NCI-H82 (cell line): ENCODE measurements at regions not wholly inside any gene's neighbourhood (a gene's known extent, or its start where the extent isn't known, plus 50 kb on each side); places are given as distances from the start of the nearest gene placed in this dataset.
"Not testable (repeated sequence)": the region's sequence is repeated elsewhere in the genome, so short reads cannot be mapped to it uniquely, and the experiment has no call there.

Experiments
- DNase-seq: peaks from one replicate; lab custom pipeline; 2025; lab: John Stamatoyannopoulos, UW

DNA sequence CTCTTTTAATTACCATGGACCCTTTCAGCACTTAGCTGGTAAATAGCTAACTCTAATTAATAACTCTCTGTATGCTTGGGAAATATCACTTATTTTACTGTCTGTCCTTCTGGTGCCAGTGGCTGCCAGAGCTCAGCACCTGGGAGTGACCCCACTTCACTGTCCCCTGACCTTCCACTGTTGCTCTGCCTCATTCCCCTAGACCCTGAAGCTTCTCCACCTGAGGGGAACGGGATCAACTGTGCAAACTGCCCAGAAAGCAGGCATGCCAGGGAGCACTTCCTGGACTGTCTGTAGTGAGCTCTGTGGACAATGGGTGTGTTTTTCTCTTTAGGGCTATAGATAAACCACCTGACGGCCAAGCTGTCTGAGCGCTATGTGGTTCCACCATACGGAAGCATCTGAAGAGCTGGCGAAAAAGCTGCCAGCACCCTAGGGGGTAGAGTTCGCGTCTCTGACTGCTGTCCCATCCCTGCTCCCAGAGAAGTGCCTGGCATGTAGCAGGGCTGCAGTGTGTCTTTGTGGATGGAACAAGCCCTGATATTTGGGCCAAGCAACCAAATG lies 106.3 kb upstream of the FOXA2 start:
- DNase-seq = no peak

DNA sequence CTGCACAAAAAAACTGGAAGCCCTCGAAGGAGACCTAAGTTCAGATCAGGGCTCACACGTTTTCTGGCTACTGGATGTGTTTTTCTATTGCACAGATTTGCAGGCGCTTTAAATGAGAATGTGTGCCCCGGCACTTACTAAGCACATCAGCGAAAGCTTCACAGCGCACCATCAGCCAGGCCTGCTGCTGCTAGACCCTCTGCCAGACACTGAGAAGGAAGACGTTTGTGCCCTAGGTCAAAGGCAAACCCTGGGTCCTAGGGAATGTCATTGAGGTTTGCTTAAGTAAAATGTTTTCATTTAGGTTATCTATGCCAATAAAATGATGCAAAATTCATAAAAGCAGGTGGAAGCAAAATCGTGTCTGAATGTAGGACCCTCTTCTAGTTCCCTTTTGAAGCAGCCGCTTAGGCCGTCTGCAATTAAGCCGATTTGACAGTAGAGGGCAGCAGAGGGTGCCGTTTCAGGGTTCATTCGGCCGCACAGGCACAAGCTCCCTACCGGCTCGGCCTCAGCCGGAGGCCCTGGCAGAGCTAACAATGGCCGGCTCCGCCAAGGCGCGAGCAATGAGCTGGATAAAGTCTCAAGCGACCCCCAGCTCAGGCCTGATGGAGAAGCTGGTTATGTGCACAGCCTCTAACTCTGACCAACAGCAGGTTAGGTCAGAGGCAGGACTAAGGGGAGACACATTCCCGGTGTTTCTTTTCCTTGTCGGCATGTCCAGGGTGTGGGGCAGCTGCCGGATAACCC lies 107.2 kb upstream of the FOXA2 start:
- DNase-seq = peak; percentile 81

DNA sequence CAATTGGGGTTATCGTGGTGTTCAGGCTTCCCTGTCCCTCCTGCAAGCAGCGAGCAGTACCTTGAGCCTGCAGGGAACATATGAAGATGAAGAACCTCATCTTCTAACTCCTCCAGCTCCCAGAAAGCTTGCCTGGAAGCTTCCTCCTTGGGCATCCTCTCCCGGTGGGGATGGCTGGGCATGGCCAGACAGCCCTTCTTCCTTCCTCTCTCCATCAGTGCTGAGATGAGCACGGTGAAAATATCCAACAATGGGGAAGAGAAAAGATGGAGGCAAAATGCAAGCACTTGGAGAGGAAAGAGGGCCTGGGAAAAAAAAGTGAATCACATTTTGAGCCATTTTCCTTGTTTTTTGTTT lies 107.7 kb upstream of the FOXA2 start:
- no peak for DNase-seq

DNA sequence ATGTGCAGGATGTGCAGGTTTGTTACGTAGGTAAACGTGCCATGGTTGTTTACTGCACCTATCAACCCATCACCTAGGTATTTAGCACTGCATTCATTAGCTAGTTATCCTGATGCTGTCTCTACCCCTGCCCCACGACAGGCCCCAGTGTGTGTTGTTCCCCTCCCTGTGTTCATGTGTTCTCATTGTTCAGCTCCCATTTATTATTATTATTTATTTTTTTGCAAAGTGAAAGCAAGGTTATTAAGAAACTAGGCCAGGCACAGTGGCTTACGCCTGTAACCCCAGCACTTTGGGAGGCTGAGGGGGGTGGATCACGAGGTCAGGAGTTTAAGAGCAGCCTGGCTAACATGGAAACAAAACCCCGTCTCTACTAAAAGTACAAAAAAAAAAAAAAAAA lies 108.2 kb upstream of the FOXA2 start:
- not testable (repeated sequence) for DNase-seq

DNA sequence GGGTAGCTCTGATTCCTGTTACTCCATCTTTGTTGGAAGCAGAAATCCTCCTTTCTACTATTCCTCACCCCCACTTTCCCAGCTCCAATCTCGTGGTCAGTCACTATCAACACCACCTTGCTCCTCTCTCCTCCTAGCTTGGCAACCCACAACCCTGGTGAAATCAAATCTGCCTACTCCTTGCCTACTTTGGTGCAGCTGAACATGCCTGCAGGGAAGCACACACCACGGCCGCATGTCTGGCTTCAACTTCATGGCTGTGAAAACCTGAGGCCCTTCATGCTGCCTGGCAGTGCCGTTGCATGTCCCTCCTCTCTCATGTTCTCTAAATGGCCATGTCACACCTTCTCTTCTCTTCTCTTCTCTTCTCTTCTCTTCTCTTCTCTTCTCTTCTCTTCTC lies 112.4 kb upstream of the FOXA2 start:
- DNase-seq = no peak

DNA sequence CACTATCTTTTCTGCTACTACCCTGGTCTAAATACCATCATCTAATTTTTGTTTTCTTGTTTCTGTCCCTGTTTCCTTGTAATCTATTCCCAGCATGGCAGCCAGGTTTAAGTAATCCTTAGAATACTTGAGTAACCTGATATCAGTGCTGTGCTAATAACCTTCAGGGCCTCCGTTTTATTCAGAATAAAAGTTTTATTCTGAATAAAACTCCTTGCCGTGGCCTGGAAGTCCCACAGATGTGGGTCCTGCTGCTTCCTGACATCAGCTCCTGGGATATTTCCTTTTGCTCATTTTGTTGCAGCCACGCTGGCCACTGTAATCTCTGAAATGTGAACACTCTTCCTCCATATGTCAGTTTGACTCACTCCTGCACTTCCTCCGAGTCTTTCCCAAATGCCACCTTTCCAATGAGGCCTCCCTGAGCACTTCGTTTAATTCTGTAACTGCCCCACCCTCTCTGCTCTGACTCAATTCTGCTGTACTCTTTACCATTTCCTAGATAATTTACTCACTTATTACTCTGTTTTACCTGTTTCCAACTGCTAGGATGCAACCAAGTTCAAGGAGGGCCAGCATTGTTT lies 114.0 kb upstream of the FOXA2 start:
- no peak for DNase-seq

DNA sequence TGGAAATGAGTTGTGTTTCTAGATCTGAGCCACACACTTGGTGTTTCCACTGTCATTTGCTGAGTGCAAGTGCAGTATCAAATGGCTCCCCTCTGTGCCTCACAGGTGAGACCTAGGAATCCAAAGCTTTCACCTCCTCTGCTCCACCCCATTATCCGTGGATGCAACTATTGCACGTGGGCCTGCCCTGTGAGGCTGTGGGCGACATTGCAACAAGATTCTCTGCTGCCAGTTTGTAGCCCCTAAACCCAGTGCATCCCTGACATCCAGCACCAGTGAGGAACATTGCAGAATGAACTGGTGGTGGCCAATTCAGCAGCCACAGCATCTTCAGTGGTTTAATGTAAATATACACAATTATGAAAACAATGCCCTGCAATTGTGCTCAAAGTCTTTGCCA lies 115.0 kb upstream of the FOXA2 start:
- DNase-seq = no peak

DNA sequence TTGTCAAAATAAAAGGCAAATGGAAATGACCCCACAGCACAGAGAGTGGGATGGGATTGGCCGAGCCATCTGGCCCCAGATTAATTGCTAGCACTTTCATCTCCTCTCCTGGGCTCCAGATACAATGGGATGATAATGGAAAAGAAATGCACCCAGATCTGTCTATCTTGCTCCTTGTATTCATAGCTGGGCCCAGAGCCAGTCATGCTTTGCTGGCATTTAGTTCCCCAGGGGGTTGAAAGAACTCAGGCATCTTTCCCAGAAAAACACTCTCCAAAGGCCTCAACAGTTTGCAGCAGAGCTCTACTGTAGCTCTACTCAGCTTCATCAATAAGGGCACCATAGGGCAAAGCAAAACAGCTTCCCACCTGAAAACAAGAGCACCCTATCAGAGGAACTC lies 116.0 kb upstream of the FOXA2 start:
- peak; percentile 2 for DNase-seq

DNA sequence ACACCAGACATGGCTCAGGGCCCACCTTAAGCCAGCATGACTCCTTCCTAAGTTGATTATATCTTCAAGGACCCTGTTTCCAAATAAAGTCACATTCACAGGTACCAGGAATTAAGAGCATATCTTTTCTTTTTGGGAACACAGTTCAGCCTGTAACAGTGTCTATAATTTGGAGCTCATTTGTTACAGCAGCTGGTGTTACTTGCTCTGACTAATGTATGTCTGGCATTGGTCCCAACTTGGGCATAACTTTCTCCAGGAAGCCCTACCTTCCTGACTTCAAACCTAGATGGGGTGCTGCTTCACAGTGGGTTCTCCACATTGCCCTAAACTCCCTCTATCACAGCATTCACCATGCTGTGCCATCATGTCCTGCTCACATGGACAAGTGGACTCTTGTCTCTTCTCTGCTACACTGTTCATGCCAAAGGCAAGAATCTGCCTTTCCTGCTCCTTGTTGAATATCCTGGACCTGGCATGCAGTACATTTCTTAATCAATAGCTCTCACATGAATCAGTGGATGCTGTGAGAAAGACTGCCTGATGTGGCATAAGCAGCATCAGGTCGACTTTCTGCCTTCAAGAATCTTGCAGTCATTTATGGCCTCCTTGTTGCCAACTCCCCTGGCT lies 117.4 kb upstream of the FOXA2 start:
- DNase-seq = no peak

DNA sequence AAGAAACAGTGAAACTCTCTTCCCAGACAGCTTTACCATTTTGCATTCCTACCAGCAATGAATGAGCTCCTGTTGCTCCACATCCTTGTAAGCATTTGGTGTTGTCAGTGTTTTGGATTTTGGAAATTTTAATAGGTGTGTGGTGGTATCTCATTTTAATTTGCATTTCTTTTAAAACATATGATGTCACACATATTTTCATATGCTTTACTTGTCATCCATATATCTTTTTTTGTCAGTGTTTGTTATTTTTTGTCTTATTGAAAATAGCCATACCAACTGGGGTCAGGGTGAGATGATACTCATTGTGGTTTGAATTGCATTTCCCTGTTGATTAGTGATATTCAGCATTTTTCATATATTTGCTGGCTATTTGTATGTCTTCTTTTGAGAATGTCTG lies 119.5 kb upstream of the FOXA2 start:
- no peak for DNase-seq

DNA sequence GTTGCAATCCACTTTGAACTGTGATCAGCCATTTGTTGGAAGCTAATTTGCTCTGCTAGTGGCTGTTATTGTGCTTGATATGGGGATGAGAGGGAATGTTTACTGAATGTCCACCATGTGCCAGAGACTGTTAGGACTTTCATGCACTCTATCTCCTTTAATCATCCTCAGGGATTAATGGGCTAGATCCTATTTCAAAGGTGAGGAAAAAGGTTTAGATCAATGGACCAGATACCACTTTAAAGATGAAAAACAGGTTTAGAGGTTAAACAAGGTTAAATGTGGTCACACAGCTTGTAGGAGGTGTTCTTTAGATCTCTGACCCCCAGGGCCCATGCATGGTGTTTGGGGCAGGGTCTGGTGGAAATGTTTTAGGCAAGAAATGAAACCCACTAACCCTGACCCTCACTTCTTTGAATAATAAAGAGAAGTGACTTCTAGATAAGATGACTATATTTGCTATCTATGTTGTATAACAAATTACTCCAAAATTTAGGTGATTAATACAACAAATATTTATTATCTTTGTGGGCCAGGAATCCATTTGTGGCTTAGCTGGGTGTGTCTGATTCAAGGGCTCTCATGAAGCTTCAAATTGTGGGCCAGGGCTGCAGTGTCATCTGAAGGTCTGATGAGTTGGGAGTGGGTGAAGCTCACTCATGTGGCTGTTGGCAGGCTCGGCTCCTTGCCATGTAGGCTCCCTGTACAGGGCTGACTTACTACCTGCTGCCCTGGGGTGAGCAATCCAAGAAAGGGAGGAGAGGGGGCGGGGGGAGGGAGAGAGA lies 127.8 kb upstream of the FOXA2 start:
- DNase-seq = no peak

DNA sequence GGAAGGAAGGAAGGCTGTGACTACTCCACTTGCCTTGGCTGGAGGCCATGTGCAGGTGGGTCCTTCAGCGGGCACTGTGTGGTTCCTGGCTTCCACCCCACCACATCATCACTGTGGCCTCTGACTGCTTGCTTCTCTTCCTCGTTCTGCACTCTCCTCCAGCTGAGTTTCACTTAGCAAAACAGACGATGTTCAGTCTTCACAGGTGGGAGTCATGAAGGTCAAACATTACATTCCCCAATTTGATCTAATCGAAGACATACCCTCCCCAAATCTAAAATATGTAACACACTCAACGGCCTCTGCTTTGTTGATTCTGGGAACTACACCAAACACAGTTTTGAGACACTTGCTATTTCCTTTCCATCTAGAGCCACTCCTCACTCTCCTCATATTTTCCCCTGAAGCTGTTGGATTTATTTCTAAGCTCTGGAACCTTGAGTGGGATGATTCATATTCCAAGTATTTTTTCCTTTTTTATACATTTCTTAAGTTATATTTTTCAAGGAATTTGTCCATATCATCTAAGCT lies 132.5 kb upstream of the FOXA2 start:
- DNase-seq = no peak

DNA sequence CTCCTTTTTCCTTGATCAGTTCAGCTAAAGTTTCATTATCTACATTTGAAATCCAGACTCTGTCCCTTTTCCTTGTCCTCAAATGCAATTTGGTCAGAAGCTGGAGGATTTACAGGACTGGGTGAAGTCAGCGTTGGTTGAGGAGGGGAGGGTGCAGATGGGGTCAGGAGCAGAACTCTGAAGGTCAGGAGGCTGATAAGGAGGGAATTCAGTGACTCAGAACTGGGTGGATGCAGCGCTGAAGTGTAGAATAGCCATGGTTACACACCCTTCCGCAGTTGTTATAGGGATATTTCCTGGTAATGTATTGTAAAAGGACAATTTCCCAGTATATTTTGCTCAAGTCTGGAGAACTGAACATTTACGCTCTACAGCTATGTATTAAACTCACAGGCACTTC lies 133.1 kb upstream of the FOXA2 start:
- DNase-seq = no peak

DNA sequence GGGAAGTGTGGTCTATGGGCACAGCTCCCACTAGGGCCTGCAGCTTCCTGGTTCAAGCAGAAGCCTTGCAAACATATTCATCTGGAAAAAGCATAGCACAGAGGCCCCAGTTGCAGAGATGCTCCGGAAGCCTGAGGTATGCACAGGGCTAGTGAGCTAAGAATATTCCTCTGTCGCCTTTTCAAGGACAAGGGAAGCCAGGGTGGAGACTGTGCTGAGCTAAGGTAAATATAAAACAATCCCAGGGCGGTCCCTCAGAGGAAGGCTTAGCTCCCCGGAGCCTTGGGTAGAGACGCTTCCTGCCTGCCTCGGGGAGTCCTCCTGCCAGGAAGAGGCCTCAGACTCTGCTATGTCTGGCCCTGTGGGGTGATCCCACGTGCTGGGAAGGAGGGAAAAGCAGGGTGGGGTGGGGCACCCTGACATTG lies 134.8 kb upstream of the FOXA2 start:
- no peak for DNase-seq

DNA sequence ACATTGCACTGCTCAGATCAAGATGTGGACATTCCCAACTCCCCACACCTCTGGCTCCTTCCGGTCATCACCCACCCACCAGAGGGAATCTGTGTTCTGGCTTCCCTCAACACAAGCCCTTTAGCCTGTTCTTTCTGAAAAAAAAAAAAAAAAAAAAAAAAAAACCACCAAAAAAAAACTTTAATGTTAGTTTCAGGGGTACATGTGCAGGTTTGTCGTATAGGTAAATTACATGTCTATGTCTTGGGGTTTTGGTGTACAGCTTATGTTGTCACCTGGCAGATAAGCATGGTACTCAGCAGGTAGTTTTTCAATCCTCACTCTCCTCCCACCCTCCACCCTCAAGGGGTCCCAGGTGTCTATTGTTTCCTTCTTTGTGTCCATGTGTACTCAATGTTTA lies 135.8 kb upstream of the FOXA2 start:
- no peak for DNase-seq

DNA sequence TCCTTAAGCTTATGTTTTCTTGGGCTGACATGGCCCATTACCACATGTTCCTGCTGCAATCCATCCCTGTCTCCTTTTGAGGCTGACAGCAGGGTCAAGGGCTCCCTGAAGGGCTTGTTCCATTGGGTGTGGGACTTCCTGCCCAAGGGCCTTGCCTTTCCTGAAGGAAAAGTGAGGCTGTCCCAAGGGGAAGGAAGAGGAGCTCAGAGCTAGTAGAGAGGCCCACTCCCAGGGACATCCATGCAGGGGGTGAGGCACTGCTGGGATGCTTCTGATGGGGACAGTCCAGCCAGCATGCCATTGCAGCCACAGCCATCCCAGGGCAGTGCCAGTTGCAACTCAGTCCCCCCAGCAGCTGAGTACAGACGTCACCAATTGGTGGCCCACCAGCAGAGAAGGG lies 138.4 kb upstream of the FOXA2 start:
- no peak for DNase-seq

DNA sequence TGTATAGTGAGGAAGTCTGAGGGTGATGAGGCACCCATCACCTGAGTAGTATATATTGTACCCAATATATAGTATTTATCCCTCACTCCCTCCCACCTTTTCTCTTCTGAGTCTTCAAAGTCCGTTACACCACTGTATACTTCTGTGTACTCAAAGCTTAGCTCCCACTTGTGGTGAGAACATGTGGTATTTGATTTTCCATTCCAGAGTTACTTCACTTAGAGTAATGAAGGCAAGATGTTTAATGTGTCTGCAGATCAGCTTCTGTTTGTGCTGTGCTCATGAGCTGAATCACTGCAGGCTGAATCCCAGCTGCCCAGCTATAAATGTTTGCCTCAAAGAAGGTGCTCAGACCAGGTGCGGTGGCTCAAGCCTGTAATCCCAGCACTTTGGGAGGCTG lies 139.3 kb upstream of the FOXA2 start:
- DNase-seq = no peak

DNA sequence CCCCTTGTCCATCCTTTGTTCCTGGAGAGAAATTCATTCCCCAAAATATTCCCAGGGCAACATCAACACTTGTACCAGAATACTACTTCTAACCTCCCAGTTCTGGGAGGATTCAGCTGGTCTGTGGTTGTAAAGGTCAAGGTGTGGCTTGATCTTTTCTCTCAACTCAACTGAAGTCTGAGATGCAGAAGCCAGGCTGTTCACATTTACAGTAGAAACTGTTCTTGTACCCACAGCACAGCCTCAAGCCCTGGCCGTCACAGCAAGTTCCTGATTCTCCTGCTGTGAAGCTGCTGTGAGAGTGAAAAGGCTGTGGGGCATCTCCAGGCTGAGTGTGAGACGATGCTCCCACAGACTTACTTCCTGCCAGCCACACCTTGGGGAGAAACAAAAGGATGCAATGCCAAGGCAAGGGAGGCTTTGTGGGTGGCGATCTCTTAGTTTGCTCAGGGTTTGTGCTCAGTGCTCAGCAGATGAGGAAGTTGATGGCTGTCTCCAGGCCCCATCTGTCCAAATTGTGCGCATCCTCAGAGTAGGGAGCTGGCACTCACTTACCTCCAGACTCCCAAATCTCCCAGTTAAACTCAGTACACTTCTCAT lies 143.9 kb upstream of the FOXA2 start:
- DNase-seq = no peak

DNA sequence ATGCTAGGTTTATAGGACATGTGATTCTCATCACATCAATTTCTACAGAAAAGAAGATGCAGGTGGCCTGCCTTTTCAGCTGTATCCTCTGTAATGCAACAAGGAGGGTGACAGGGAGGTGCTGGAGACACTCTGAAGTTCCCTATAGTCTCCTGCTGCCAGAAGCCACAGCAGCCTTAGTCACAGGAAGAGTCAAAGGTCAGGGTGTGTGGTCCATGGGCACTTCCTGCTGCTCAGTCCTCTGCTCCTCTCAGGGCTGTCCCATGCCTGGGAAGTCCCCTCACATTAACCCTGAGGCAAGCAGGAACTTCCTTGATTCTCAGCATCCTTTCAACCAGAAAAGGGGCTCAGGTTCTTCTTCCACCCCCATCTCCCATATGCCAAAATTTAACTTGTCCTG lies 144.8 kb upstream of the FOXA2 start:
- DNase-seq = no peak

DNA sequence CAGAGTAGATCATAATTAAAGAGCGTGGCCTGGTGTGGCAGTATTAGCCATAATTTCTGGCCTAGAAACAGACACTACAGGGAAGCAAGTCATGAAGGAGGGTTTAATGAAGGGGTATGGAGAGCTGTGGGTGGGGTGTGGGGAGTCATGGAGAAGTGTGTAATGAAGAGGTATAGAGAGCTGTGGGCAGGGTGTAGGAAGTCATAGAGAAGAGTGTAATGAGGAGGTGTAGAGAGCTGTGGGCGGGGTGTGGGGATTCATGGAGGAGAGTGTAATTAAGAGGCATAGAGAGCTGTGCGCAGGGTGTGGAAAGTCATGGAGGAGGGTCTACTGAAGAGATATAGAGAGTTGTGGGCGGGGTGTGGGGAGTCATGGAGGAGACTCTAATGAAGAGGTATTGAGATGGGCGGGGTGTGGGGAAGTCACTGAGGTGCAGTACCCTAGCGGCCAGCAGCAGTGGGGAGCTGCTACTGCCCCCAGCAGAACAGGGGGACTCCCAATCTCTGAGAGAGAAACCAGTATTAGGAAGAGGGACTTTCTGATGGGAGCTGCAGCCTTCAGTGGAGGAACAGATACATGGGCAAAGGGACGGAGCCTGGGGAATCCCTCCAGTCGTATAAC lies 145.4 kb upstream of the FOXA2 start:
- DNase-seq = no peak

DNA sequence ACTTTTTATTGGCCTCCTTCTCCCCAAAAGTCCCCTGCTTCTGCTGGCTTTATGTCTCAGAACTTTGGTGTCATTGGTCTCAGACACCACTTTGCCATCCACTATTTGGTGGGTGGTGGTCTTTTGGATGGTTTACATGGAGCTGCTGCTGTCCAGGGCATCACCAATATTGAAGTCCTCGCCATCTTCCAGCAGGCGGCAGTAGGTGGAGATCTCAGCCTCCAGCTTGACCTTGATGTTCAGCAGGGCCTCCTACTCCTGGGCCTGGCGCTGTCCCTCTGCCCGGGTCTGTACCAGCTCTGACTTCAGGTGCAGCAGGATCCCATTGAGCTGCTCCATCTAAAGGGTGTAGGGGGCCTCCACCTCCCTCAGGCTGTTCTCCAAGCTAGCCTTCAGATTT lies 148.4 kb upstream of the FOXA2 start:
- no peak for DNase-seq
